ENCODE measurements at regions not wholly inside any gene's neighbourhood (a gene's known extent, or its start where the extent isn't known, plus 50 kb on each side); places are given as distances from the start of the nearest gene placed in this dataset.

DNA sequence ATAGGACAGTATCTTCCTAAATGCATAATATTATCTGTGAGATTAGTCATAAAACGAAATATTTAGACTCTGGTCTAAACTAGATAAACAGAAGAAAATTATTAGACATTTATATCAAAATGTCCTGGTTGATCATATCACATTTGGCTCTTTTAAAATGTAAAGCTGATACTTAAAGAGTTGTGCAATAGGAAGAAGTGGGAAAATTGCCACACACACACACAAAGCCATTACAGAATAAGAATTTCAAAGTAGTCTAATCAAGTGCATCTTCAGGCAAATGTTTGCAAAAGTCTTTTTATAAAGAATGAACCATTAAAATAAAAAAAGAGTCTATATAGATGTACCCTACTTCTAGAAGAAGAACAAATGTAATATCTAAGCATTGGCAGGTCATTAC, 301.7 kb downstream of the KIF2B start:
- TF ChIP-seq, protein P1, sequence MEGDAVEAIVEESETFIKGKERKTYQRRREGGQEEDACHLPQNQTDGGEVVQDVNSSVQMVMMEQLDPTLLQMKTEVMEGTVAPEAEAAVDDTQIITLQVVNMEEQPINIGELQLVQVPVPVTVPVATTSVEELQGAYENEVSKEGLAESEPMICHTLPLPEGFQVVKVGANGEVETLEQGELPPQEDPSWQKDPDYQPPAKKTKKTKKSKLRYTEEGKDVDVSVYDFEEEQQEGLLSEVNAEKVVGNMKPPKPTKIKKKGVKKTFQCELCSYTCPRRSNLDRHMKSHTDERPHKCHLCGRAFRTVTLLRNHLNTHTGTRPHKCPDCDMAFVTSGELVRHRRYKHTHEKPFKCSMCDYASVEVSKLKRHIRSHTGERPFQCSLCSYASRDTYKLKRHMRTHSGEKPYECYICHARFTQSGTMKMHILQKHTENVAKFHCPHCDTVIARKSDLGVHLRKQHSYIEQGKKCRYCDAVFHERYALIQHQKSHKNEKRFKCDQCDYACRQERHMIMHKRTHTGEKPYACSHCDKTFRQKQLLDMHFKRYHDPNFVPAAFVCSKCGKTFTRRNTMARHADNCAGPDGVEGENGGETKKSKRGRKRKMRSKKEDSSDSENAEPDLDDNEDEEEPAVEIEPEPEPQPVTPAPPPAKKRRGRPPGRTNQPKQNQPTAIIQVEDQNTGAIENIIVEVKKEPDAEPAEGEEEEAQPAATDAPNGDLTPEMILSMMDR (IDR thresholded peaks at IDR 0.05) = no peak
- TF ChIP-seq POLR2A (IDR thresholded peaks at IDR 0.05) = no peak
